ENCODE measurements at regions not wholly inside any gene's neighbourhood (a gene's known extent, or its start where the extent isn't known, plus 50 kb on each side); places are given as distances from the start of the nearest gene placed in this dataset.

DNA sequence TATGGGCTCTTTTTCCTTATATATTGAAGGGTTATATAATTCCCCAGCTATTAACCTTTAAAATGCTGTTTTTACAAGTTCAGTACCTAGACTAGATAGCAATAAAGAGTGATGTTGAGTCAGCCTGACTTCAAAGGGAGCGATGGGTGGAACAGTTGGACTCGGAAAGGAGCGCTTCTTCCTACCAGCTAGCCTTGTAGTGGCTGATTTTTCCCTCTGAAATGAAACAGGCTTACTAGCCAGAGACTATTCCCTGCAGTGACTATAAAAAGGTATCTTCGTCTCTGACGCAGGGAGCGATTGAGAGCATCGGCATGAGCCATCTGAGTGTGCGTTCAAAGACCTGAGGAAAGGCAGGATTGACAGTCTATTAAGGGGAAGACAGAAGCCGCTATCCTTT, 66.0 kb upstream of the GRAMD1B start:
- H3K4me1 ChIP-seq (ENCODE audit: low read length) = peaks cover 49% of the 10 kb centered on the region
- no peaks in the 10 kb centered on the region for H4K20me1 ChIP-seq (ENCODE audit: insufficient read depth, low read depth, low read length)
- H3K79me2 ChIP-seq (ENCODE audit: low read length) = no peaks in the 10 kb centered on the region
- no peaks in the 10 kb centered on the region for H3K36me3 ChIP-seq (ENCODE audit: insufficient read depth, low read length)
- no peaks in the 10 kb centered on the region for H3K9me2 ChIP-seq (replicated peaks; ENCODE audit: insufficient read depth, low read length)
- no peak overlapping the region for H2AFZ ChIP-seq (ENCODE audit: low read length)
- no peak for DNase-seq
- no peaks in the 10 kb centered on the region for H3K9me3 ChIP-seq (ENCODE audit: low read length)
- H3K27me3 ChIP-seq (ENCODE audit: low read length) = no peaks in the 10 kb centered on the region
- peak overlapping the region; percentile 96 for H3K4me2 ChIP-seq (ENCODE audit: low read depth, low read length, poor library complexity, severe bottlenecking)
- no peak overlapping the region for H3K4me3 ChIP-seq (ENCODE audit: low read length)
- H3K9ac ChIP-seq (ENCODE audit: low read length) = peak overlapping the region; percentile 83
- H3K27ac ChIP-seq (ENCODE audit: low read length) = peak overlapping the region; percentile 95

- DNase-seq = peak; percentile 65
- H2AFZ ChIP-seq (ENCODE audit: low read length) = no peak overlapping the region
- peaks cover 49% of the 10 kb centered on the region for H3K4me1 ChIP-seq (ENCODE audit: low read length)
- peak overlapping the region; percentile 83 for H3K9ac ChIP-seq (ENCODE audit: low read length)
- H3K36me3 ChIP-seq (ENCODE audit: insufficient read depth, low read length) = no peaks in the 10 kb centered on the region
- peak overlapping the region; percentile 96 for H3K4me2 ChIP-seq (ENCODE audit: low read depth, low read length, poor library complexity, severe bottlenecking)
- H3K9me2 ChIP-seq (replicated peaks; ENCODE audit: insufficient read depth, low read length) = no peaks in the 10 kb centered on the region
- H3K9me3 ChIP-seq (ENCODE audit: low read length) = no peaks in the 10 kb centered on the region
- H3K79me2 ChIP-seq (ENCODE audit: low read length) = no peaks in the 10 kb centered on the region
- peak overlapping the region; percentile 95 for H3K27ac ChIP-seq (ENCODE audit: low read length)
- H3K4me3 ChIP-seq (ENCODE audit: low read length) = peak overlapping the region; percentile 75
- no peaks in the 10 kb centered on the region for H3K27me3 ChIP-seq (ENCODE audit: low read length)
- no peaks in the 10 kb centered on the region for H4K20me1 ChIP-seq (ENCODE audit: insufficient read depth, low read depth, low read length)
These were observed 66.5 kb upstream of the GRAMD1B start for GRCh38 chr11:123363556-123363955.

- Histone ChIP-seq H3K4me2 (ENCODE audit: low read depth, low read length, poor library complexity, severe bottlenecking) (peak overlapping the region; percentile 96), H3K79me2 (ENCODE audit: low read length) (no peaks in the 10 kb centered on the region), H2AFZ (ENCODE audit: low read length) (no peak overlapping the region), H3K27me3 (ENCODE audit: low read length) (no peaks in the 10 kb centered on the region), H3K4me1 (ENCODE audit: low read length) (peaks cover 49% of the 10 kb centered on the region), H3K9me3 (ENCODE audit: low read length) (no peaks in the 10 kb centered on the region), H3K4me3 (ENCODE audit: low read length) (peak overlapping the region; percentile 75), H4K20me1 (ENCODE audit: insufficient read depth, low read depth, low read length) (no peaks in the 10 kb centered on the region), H3K9me2 (replicated peaks; ENCODE audit: insufficient read depth, low read length) (no peaks in the 10 kb centered on the region), H3K9ac (ENCODE audit: low read length) (peak overlapping the region; percentile 83), H3K27ac (ENCODE audit: low read length) (peak overlapping the region; percentile 95), H3K36me3 (ENCODE audit: insufficient read depth, low read length) (no peaks in the 10 kb centered on the region)
- DNase-seq = peak; percentile 85
These were observed 67.1 kb upstream of the GRAMD1B start for GRCh38 chr11:123362941-123363340.

DNA sequence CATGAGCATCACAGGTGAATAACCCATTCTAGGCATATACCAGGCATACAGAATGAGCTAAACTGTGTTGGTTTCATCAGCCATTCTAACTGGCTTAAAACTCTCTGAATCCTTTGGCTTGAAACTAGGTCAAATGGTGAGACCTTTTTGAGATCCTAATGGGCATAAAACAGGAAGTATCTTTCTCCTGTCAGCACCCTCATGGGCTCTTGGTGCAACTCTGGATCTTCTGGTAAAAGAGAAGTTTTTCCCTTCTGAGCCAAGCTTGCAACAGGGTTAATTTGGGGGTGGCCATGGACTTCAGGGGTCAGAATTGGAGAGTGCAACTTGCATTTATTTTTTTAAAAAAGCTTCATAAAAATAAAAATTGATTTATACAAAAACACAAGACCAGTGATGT, 67.9 kb upstream of the GRAMD1B start:
- peak; percentile 49 for DNase-seq
- H3K4me1 ChIP-seq (ENCODE audit: low read length) = peaks cover 49% of the 10 kb centered on the region
- no peaks in the 10 kb centered on the region for H3K9me3 ChIP-seq (ENCODE audit: low read length)
- no peaks in the 10 kb centered on the region for H3K36me3 ChIP-seq (ENCODE audit: insufficient read depth, low read length)
- H3K9me2 ChIP-seq (replicated peaks; ENCODE audit: insufficient read depth, low read length) = no peaks in the 10 kb centered on the region
- no peak overlapping the region for H2AFZ ChIP-seq (ENCODE audit: low read length)
- H3K4me2 ChIP-seq (ENCODE audit: low read depth, low read length, poor library complexity, severe bottlenecking) = peak overlapping the region; percentile 96
- peak overlapping the region; percentile 83 for H3K9ac ChIP-seq (ENCODE audit: low read length)
- H3K4me3 ChIP-seq (ENCODE audit: low read length) = peak overlapping the region; percentile 75
- no peaks in the 10 kb centered on the region for H4K20me1 ChIP-seq (ENCODE audit: insufficient read depth, low read depth, low read length)
- peak overlapping the region; percentile 95 for H3K27ac ChIP-seq (ENCODE audit: low read length)
- H3K79me2 ChIP-seq (ENCODE audit: low read length) = no peaks in the 10 kb centered on the region
- H3K27me3 ChIP-seq (ENCODE audit: low read length) = no peaks in the 10 kb centered on the region

DNA sequence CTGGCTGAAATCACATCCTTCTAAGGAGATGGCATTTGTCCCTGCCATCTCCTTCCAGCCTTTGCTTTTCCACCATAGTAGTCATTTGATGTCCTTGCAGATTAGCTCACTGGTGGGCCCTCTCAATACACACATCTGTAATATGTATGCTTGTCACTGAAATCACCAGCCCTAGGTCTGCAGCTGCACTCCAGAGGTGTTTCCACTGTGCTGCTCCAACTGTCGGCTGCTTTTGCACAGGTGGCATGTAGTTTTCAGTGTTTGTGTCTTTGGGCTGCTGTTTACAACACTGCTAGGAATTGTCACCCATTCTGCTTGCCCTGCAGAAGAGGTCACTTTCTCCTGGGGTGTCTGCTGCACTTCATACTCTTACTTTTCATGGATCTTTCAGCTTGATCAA, 69.0 kb upstream of the GRAMD1B start:
- H3K4me1 ChIP-seq (ENCODE audit: low read length) = peaks cover 45% of the 10 kb centered on the region
- no peaks in the 10 kb centered on the region for H3K9me2 ChIP-seq (replicated peaks; ENCODE audit: insufficient read depth, low read length)
- no peaks in the 10 kb centered on the region for H3K36me3 ChIP-seq (ENCODE audit: insufficient read depth, low read length)
- H3K4me2 ChIP-seq (ENCODE audit: low read depth, low read length, poor library complexity, severe bottlenecking) = no peak overlapping the region
- H3K9me3 ChIP-seq (ENCODE audit: low read length) = no peaks in the 10 kb centered on the region
- no peaks in the 10 kb centered on the region for H3K79me2 ChIP-seq (ENCODE audit: low read length)
- peak overlapping the region; percentile 95 for H3K27ac ChIP-seq (ENCODE audit: low read length)
- H2AFZ ChIP-seq (ENCODE audit: low read length) = no peak overlapping the region
- DNase-seq = no peak
- H3K9ac ChIP-seq (ENCODE audit: low read length) = peak overlapping the region; percentile 83
- H3K4me3 ChIP-seq (ENCODE audit: low read length) = no peak overlapping the region
- no peaks in the 10 kb centered on the region for H3K27me3 ChIP-seq (ENCODE audit: low read length)
- no peaks in the 10 kb centered on the region for H4K20me1 ChIP-seq (ENCODE audit: insufficient read depth, low read depth, low read length)

DNA sequence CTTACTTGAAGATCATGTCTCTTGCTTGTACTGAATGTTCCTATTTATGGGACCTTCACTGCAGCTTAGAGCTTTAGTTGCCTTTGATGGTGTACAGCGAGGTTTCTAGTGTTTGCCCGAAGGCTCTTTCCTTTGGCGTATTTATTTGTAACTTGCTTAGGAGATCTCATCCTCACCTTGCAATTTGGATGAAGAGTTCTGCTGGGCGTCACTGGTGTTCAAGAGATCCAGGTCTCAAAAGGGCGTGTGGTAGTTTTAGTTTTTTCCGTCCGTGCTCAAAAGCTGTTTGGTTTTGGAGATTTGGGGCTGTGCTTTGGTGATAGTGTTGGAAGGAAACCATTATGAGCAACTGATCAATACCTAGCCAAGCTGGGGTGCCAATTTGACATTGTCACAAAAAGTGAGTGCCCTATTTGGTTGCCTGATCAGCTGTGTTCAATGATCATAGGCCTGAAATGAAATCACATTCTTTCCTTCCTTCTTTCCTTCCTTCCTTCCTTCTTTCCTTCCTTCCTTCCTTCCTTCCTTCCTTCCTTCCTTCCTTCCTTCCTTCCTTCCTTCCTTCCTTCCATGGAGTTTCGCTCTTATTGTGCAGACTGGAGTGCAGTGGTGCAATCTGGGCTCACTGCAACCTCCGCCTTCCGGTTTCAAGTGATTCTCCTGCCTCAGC, 69.7 kb upstream of the GRAMD1B start:
- no peaks in the 10 kb centered on the region for H4K20me1 ChIP-seq (ENCODE audit: insufficient read depth, low read depth, low read length)
- DNase-seq = no peak
- no peaks in the 10 kb centered on the region for H3K36me3 ChIP-seq (ENCODE audit: insufficient read depth, low read length)
- H3K4me2 ChIP-seq (ENCODE audit: low read depth, low read length, poor library complexity, severe bottlenecking) = no peak overlapping the region
- no peak overlapping the region for H2AFZ ChIP-seq (ENCODE audit: low read length)
- H3K4me1 ChIP-seq (ENCODE audit: low read length) = peaks cover 38% of the 10 kb centered on the region
- H3K27me3 ChIP-seq (ENCODE audit: low read length) = no peaks in the 10 kb centered on the region
- H3K9me2 ChIP-seq (replicated peaks; ENCODE audit: insufficient read depth, low read length) = no peaks in the 10 kb centered on the region
- H3K9ac ChIP-seq (ENCODE audit: low read length) = no peak overlapping the region
- H3K79me2 ChIP-seq (ENCODE audit: low read length) = no peaks in the 10 kb centered on the region
- no peak overlapping the region for H3K4me3 ChIP-seq (ENCODE audit: low read length)
- 0 out of 2 replicates have a peak overlapping the region, but pooled peaks have one; percentile 22 for H3K27ac ChIP-seq (ENCODE audit: low read length)
- H3K9me3 ChIP-seq (ENCODE audit: low read length) = no peaks in the 10 kb centered on the region

DNA sequence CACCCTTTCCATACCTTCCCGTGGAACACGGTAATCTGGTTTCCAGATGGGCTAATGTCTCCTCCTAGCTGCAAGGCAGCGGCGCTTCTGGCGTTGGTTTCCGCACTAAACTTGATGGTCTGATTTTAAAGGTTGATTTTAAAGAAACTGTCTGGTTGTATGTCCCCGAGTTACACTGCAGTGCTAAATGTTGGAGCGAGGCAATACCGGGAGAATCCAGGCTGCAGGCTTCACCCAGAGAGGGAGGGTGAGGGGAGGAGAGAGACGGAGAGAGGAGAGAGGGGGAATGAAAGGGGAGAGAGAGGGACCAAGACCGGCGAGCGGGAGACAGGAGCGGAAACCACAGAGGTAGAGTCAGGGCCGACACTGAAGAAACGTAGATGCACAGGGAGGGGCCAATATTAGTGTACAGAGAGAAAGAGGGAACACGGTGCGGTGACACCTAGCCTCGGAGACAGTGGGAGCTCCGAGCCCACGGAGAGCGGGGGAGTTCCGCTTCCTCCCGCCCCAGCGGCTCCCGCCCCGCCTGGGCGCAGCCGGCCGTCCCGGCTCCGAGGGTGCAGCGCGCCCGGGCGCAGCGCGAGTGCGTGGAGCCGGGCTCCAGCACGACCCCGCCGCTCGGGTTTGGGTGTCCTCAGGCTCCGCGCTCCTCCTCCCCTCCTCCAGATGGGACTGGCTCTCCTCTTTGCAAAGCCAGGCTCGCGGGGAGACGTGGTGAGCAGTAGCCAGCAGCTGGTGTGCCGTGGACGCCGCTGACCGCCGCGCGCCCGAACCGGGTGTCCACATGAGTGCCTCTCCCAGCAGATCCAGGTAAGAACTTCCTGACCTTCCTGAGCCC, 71.9 kb upstream of the GRAMD1B start:
- H2AFZ ChIP-seq (ENCODE audit: low read length) = no peak overlapping the region
- H3K9me3 ChIP-seq (ENCODE audit: low read length) = no peaks in the 10 kb centered on the region
- no peaks in the 10 kb centered on the region for H3K27me3 ChIP-seq (ENCODE audit: low read length)
- no peaks in the 10 kb centered on the region for H3K36me3 ChIP-seq (ENCODE audit: insufficient read depth, low read length)
- H3K9me2 ChIP-seq (replicated peaks; ENCODE audit: insufficient read depth, low read length) = no peaks in the 10 kb centered on the region
- no peak overlapping the region for H3K4me3 ChIP-seq (ENCODE audit: low read length)
- no peak for DNase-seq
- peaks cover 36% of the 10 kb centered on the region for H3K4me1 ChIP-seq (ENCODE audit: low read length)
- H3K79me2 ChIP-seq (ENCODE audit: low read length) = no peaks in the 10 kb centered on the region
- no peak overlapping the region for H3K4me2 ChIP-seq (ENCODE audit: low read depth, low read length, poor library complexity, severe bottlenecking)
- no peak overlapping the region for H3K27ac ChIP-seq (ENCODE audit: low read length)
- no peaks in the 10 kb centered on the region for H4K20me1 ChIP-seq (ENCODE audit: insufficient read depth, low read depth, low read length)
- H3K9ac ChIP-seq (ENCODE audit: low read length) = no peak overlapping the region

- Histone ChIP-seq H3K9ac (ENCODE audit: low read length) (no peak overlapping the region), H3K27ac (ENCODE audit: low read length) (no peak overlapping the region), H3K9me3 (ENCODE audit: low read length) (no peaks in the 10 kb centered on the region), H3K4me3 (ENCODE audit: low read length) (no peak overlapping the region), H2AFZ (ENCODE audit: low read length) (no peak overlapping the region), H3K36me3 (ENCODE audit: insufficient read depth, low read length) (no peaks in the 10 kb centered on the region), H3K4me2 (ENCODE audit: low read depth, low read length, poor library complexity, severe bottlenecking) (no peak overlapping the region), H3K79me2 (ENCODE audit: low read length) (no peaks in the 10 kb centered on the region), H3K9me2 (replicated peaks; ENCODE audit: insufficient read depth, low read length) (no peaks in the 10 kb centered on the region), H3K4me1 (ENCODE audit: low read length) (peaks cover 35% of the 10 kb centered on the region), H3K27me3 (ENCODE audit: low read length) (no peaks in the 10 kb centered on the region), H4K20me1 (ENCODE audit: insufficient read depth, low read depth, low read length) (no peaks in the 10 kb centered on the region)
- no peak for DNase-seq
These were observed 72.6 kb upstream of the GRAMD1B start for GRCh38 chr11:123357353-123357989.
